DND-41 (cell line): ENCODE measurements at regions not wholly inside any gene's neighbourhood (a gene's known extent, or its start where the extent isn't known, plus 50 kb on each side); places are given as distances from the start of the nearest gene placed in this dataset.

ENCODE experiments used
- EZH2 ChIP-seq: IDR thresholded peaks from 3 replicates; pipeline ENCODE4 v1.6.1; 2012; ENCODE audit warnings: borderline replicate concordance, low read depth, mild to moderate bottlenecking, moderate library complexity, low read length, inconsistent platforms; ENCODE audit not compliant: severe bottlenecking
- TF ChIP-seq, protein P1 (sequence below): IDR thresholded peaks from 2 replicates; pipeline ENCODE4 v1.5.1; 2012; ENCODE audit warnings: borderline replicate concordance, low read length, moderate library complexity, mild to moderate bottlenecking; ENCODE audit not compliant: poor library complexity, severe bottlenecking; ENCODE audit errors: extremely low read depth

DNA sequence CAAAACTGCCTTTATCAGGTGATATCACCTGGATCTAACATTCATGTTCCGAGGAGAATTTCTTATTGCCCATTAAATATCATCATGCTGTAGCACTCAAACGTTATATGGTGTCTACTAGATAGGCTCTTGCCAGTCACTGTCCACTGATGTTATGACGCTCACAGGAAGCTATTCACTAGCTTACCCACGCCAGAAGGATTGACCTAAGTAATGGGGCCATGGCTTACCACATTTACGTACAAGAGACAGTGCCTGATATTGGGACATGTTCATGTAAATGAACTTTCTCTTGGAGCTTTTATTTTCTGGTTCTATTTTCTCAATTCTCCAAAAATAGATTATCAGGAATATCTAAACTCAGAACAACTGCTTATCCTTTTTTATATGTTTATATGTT, 91.7 kb upstream of the NAALADL2 start:
- TF ChIP-seq, protein P1, sequence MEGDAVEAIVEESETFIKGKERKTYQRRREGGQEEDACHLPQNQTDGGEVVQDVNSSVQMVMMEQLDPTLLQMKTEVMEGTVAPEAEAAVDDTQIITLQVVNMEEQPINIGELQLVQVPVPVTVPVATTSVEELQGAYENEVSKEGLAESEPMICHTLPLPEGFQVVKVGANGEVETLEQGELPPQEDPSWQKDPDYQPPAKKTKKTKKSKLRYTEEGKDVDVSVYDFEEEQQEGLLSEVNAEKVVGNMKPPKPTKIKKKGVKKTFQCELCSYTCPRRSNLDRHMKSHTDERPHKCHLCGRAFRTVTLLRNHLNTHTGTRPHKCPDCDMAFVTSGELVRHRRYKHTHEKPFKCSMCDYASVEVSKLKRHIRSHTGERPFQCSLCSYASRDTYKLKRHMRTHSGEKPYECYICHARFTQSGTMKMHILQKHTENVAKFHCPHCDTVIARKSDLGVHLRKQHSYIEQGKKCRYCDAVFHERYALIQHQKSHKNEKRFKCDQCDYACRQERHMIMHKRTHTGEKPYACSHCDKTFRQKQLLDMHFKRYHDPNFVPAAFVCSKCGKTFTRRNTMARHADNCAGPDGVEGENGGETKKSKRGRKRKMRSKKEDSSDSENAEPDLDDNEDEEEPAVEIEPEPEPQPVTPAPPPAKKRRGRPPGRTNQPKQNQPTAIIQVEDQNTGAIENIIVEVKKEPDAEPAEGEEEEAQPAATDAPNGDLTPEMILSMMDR = no peak
- no peak for TF ChIP-seq EZH2
